GM21447 (cell line): ENCODE measurements at regions not wholly inside any gene's neighbourhood (a gene's known extent, or its start where the extent isn't known, plus 50 kb on each side); places are given as distances from the start of the nearest gene placed in this dataset.
"Not testable (repeated sequence)": the region's sequence is repeated elsewhere in the genome, so short reads cannot be mapped to it uniquely, and the experiment has no call there.

ENCODE experiments used
- ATAC-seq: cut with Tn5 transposase; IDR thresholded peaks from one replicate; pipeline ENCODE4 v1.9.1; 2021; ENCODE audit not compliant: unreplicated experiment

DNA sequence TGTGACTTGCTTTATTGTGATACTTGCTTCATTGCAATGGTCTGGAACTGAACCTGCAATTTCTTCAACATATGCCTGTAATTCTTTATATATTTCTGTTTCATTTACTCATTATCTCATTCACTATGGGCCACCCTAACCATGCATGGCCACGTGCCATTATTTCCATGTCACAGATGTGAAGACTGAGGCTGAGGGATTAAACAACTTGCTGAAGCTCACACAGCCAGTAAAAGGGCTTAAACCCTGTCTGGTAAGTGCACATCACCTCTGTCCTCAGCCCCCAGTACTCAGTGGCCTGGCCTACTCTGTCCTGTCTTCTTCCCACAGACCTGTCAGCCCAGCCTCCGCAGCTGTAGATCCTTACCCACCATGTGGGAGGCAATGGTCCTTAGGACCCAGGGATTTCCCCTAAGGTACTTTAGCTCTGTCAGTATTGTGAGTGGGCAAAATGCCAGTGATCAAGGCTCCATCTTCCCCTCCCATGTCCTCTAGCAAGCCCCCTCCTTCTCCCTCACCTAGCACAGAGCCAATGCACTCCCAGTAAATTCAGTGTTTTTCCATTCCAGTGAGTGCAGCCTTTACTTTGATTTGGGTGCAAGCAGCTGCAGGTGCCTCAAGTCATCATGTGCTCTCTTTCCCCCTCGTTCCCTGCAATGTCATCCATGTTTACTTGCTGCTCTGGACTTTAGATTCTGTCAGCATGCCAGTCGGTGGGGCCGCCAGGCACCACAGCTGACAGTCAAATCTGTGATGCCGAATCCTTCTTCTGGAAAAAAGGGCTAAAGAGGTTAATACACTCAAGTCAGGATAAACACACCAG lies 228.2 kb upstream of the PROX1 start:
- ATAC-seq, result no peak

GRCh38 chr1:213761845-213762407 lies 225.8 kb upstream of the PROX1 start:
- ATAC-seq, result no peak

GRCh38 chr1:213767683-213768082 lies 220.1 kb upstream of the PROX1 start:
- no peak for ATAC-seq

DNA sequence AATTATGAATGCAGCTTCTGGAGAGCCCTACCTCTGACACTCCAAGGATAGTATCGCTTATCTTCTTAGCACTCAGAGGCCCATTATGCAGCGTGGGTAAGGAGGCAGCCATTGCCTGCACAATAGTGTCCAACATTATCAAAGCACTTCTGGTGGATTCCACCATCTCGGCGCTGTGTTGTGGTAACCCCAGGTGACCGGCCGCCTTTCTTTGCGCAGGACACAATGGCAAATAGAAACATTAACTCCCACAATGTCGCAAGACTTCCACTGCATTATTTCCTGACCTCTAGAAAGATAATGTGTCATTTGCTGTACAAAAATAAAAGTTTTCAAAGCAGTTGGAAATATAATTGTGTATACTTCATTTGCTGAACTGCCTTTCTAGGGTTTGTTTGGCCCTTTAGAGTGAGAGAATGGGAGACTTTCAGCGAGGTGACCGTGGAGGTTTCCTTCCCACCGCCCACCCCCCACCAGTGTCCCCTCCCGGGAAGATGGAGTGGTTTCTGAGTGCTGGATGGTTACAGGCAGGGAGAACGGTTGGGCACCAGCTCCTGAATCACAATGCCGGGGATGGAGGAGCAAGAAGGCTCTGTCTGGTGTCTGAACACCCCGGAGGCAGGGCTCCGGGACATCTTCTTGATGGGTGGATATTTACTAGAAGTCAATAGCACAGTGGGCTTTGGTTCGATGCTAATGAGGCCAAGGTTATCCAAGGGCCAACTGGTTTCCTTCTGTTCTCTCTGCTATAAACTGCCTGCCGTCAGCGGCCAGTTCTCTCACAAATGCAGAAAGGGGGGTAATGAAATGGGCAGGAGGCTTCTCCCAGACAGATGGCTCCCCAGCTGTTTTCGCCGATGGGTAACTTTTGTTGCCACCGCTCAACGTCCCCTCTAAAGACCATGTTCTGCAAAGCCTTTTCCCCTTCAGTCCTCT lies 215.4 kb upstream of the PROX1 start:
- ATAC-seq, result no peak

GRCh38 chr1:213773975-213774374 lies 213.8 kb upstream of the PROX1 start:
- ATAC-seq, result no peak

GRCh38 chr1:213776969-213777368 lies 210.8 kb upstream of the PROX1 start:
- no peak for ATAC-seq

DNA sequence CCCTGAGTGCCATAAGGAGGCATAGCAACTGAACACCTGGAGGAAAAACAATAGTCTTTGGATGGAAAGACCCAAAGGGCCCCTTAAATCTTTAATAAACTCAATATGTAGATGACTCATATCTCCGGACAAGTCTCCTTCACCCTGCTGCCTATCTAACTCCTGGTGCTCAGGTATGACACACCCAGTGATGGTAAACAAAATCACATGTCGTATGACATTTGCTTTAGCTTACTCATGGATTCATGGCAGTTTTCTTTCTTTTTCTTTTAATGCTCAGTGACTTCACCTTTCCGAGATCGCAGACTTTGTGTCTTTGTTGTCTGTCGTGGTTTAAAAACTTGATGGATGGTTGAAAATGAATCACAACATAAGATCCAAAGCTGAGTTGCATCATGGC lies 208.5 kb upstream of the PROX1 start:
- no peak for ATAC-seq

GRCh38 chr1:213782941-213783672 lies 204.7 kb upstream of the PROX1 start:
- ATAC-seq, result no peak

GRCh38 chr1:213783893-213784292 lies 203.9 kb upstream of the PROX1 start:
- no peak for ATAC-seq

DNA sequence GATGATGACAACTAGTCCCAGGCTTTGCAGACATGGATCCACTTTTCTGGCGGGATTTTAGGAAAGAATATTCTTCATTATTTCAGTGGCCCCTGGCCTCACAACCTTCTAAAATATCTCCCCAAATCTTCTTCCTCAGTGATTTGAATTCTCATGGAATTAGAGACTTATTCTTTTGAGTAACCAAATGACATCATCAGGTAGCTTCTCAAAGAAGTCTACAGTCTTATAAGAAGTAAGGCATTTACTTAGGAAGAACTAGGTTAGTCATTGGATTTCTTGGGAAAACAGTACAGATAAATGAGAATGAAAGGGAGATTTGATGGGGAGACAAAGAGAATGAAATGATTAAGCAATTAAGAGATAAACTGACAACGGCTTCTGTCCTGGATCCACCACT lies 201.1 kb upstream of the PROX1 start:
- no peak for ATAC-seq

GRCh38 chr1:213790565-213790964 lies 197.2 kb upstream of the PROX1 start:
- no peak for ATAC-seq

- no peak for ATAC-seq
Observed at GRCh38 chr1:213793482-213794067, 194.2 kb upstream of the PROX1 start.

GRCh38 chr1:213796525-213796924 lies 191.2 kb upstream of the PROX1 start:
- ATAC-seq, result no peak

GRCh38 chr1:213808288-213808687 lies 179.5 kb upstream of the PROX1 start:
- ATAC-seq, result not testable (repeated sequence)

GRCh38 chr1:213817156-213817555 lies 170.6 kb upstream of the PROX1 start:
- ATAC-seq, result no peak

DNA sequence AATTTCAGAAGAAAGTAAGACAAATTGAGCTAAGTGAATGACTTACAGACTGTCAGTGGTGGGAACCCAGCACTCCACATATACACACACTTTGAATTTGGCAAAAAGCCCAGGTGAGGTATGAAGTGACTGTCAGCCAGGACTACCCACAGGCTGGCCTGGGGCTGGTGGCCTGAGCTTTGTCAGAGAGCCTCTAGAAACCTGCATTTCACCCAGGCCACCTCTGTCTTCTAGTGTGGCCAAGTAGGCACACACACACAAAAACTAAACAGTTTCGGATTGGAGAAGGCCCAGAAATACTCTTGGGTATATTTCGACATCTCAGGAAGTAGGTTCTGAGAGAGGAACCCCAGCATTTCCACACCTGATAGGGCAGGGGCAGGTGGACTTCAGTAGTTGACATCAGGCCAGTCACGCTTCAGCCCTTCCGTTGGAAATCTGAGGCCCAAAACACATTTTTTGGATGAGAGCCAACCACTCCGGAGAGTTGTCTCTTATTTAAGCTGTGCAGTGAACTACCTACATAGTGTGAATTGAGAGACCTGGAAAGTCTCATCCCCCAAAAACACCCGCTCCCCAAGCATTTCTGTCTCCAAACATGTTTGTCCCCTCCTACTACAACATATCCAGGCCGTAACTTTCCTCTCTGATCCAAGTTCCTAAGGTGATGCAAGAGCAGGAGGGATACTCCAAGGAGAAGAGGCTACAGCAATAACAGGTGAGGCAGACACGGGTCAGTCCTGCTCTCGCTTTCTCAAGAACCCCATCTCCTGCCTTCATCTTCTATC lies 167.2 kb upstream of the PROX1 start:
- ATAC-seq, result no peak

DNA sequence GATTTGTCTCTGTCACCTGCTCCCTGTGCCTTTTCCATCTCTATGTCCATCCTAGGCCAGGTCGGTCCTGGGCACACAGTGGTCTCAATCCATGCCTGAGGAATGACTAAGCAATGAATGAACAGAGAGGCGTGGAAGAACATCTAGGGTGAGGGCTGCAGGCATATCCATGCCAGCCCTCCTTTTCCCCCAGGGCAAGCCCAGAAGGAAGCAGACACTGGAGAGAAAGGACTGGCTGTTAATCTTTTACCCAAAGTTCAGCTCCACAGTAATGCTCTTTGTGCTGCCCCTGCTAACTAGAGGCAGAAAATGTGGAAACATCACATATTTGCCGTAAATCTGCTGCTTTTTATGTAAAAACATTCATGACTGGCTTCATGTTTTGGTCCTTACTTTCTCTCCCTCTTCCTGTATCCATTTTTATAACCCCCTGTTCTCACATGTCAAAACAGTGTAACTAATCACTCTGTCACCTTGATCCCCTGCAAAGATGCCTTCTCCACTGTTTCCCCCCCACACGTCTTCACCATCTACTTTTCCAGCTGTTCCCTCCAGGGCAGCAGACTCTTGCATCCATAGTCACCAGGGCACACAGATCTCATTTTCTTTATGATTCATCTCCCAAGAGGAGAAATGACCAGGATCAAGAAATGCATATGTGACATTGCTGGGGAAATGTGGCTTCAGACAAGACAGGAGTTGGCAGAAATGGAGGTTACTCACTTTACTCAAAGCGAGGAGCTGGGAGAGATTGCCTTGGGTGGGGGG lies 166.4 kb upstream of the PROX1 start:
- no peak for ATAC-seq

- no peak for ATAC-seq
Observed at GRCh38 chr1:213821943-213822334, 165.8 kb upstream of the PROX1 start.

- no peak for ATAC-seq
Observed at GRCh38 chr1:213826891-213827290, 160.9 kb upstream of the PROX1 start.
